AG04450 (cell line): ENCODE measurements at regions not wholly inside any gene's neighbourhood (a gene's known extent, or its start where the extent isn't known, plus 50 kb on each side); places are given as distances from the start of the nearest gene placed in this dataset.

ENCODE experiments used
- CTCF ChIA-PET: fragments of 300-600, 350-600 bp; formaldehyde crosslinking; extraction: SDS; loops from one replicate; lab custom pipeline; 2022; ENCODE audit warnings: antibody characterized with exemption, inconsistent platforms; lab: Charles Lee
- POLR2A ChIA-PET: fragments of 350-600 bp; formaldehyde crosslinking; extraction: SDS; loops from one replicate; lab custom pipeline; 2021; ENCODE audit warnings: antibody characterized with exemption, inconsistent platforms; lab: Yijun Ruan, JAX
- DNase-seq: peaks from one replicate; pipeline ENCODE4 v3.0.0-alpha.2; 2011; ENCODE audit warnings: low read depth, low spot score
- H3K27ac ChIP-seq: one replicate; pipeline ENCODE4 v1.5.1; 2012; ENCODE audit warnings: low read depth, low read length, control low read depth
- H3K27me3 ChIP-seq: one replicate; pipeline ENCODE4 v1.6.0; 2012; ENCODE audit warnings: low read length; ENCODE audit not compliant: control insufficient read depth, insufficient read depth
- H3K4me3 ChIP-seq: 2 replicates; pipeline ENCODE4 v1.5.1; 2011; ENCODE audit warnings: mild to moderate bottlenecking, low read depth, low read length, control low read depth
- H3K9me3 ChIP-seq: 2 replicates; pipeline ENCODE4 v1.5.1; 2012; ENCODE audit warnings: low read length; ENCODE audit not compliant: control insufficient read depth, insufficient read depth
- CTCF ChIP-seq: IDR thresholded peaks from 2 replicates; pipeline ENCODE4 v1.5.1; 2011; ENCODE audit warnings: low read depth, low read length, control low read depth, inconsistent platforms

DNA sequence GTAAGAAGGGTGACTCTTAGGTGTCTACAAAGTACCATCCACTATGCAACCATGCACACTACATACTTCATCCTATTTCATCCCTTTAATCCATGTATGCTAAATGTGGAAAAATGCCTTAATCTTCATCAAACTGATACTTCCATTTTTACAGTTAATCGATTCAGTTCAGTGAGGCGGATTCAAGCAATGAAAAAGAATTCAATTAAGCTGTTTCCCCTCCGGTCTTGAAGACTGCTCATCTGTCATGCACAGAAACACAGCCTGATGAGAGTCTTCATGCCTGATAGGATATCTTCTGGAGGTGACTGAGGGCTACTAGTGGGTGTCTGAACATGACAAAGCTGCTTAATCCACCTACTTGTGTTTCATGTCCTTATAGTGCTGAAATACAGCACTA, 270.6 kb upstream of the ALCAM start:
- no peak overlapping the region for H3K4me3 ChIP-seq
- DNase-seq: no peak
- POLR2A ChIA-PET: no interaction called here
- CTCF ChIA-PET: no interaction called here
- no peaks in the 10 kb centered on the region for H3K27me3 ChIP-seq
- no peak for TF ChIP-seq CTCF
- no peaks in the 10 kb centered on the region for H3K9me3 ChIP-seq
- H3K27ac ChIP-seq: no peak overlapping the region

- ChIA-PET CTCF (no interaction called here), POLR2A (no interaction called here)
- H3K27ac ChIP-seq: no peak overlapping the region
- H3K27me3 ChIP-seq: no peaks in the 10 kb centered on the region
- DNase-seq: no peak
- H3K4me3 ChIP-seq: no peak overlapping the region
- no peaks in the 10 kb centered on the region for H3K9me3 ChIP-seq
- no peak for TF ChIP-seq CTCF
Measured at GRCh38 chr3:105101603-105102002, 265.1 kb upstream of the ALCAM start.

DNA sequence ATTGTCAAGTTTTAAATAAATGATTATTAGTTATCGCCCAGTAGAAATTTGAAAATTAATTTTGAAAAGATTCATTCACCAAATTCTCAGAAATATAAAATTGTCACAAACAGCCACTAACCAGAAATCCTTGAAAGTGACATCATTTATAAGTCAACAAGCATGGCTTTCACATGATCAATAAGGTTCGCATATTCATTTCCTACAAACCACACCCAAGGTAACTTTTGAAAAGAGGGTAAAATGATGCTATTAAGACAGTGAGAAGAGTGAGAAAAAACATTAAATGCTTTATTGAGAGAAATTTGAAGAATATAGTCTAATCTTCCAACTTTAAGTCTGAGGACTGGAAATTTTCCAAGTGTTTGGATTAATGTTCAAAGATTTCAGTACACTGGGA, 263.6 kb upstream of the ALCAM start:
- CTCF ChIA-PET: no interaction called here
- POLR2A ChIA-PET: no interaction called here

GRCh38 chr3:105108823-105109222, 257.9 kb upstream of the ALCAM start:
- ChIA-PET CTCF (no interaction called here), POLR2A (no interaction called here)
- Histone ChIP-seq H3K9me3 (no peaks in the 10 kb centered on the region; the same call in 1 of the 2 replicates), H3K27ac (no peak overlapping the region), H3K27me3 (no peaks in the 10 kb centered on the region), H3K4me3 (no peak overlapping the region)
- DNase-seq: no peak
- TF ChIP-seq CTCF: no peak

More for the DNA sequence above, 263.6 kb upstream of the ALCAM start:
- no peaks in the 10 kb centered on the region for H3K27me3 ChIP-seq
- no peak for TF ChIP-seq CTCF
- H3K27ac ChIP-seq: no peak overlapping the region
- DNase-seq: no peak
- no peaks in the 10 kb centered on the region for H3K9me3 ChIP-seq
- no peak overlapping the region for H3K4me3 ChIP-seq

DNA sequence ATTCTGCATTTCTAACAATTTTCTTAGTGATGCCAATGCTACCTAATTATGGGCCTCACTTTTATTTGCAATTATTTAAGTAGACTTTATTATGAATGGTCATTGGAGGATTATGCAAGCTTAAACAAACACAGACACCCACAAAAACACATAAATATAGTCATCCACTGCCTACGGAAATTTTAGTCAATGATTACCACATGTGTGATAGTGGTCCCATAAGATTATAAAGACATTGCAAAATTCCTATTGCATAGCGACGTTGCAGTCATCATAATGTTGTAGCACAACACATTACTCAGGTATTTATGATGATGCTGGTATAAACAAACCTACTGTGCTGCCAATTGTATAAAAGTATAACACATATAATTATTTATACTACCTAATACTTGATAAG, 247.8 kb upstream of the ALCAM start:
- ChIA-PET POLR2A (no interaction called here), CTCF (no interaction called here)
- Histone ChIP-seq H3K4me3 (no peak overlapping the region), H3K9me3 (no peaks in the 10 kb centered on the region), H3K27ac (no peak overlapping the region), H3K27me3 (no peaks in the 10 kb centered on the region)
- TF ChIP-seq CTCF: no peak
- DNase-seq: no peak
